ENCODE measurements at regions not wholly inside any gene's neighbourhood (a gene's known extent, or its start where the extent isn't known, plus 50 kb on each side); places are given as distances from the start of the nearest gene placed in this dataset.
A peak's percentile ranks its signal among the peaks of the same experiment; 100 is the strongest.

GRCh38 chr6:147621263-147621662 is 112.8 kb downstream of the SAMD5 start:
- no peak for DNase-seq

- no peak for DNase-seq
Observed at GRCh38 chr6:147621961-147622360, 113.5 kb downstream of the SAMD5 start.

GRCh38 chr6:147624946-147625515 is 116.5 kb downstream of the SAMD5 start:
- no peak for DNase-seq

- DNase-seq = no peak
Observed at GRCh38 chr6:147625946-147626345, 117.5 kb downstream of the SAMD5 start.

GRCh38 chr6:147627411-147627810 is 118.9 kb downstream of the SAMD5 start:
- no peak for DNase-seq

GRCh38 chr6:147633191-147633590 is 124.7 kb downstream of the SAMD5 start:
- DNase-seq = no peak

GRCh38 chr6:147637620-147638195 is 129.2 kb downstream of the SAMD5 start:
- no peak for DNase-seq

GRCh38 chr6:147639279-147639678 is 130.8 kb downstream of the SAMD5 start:
- no peak for DNase-seq

GRCh38 chr6:147640606-147641005 is 132.1 kb downstream of the SAMD5 start:
- no peak for DNase-seq

- no peak for DNase-seq
Observed at GRCh38 chr6:147641511-147641910, 133.0 kb downstream of the SAMD5 start.

- DNase-seq = no peak
Observed at GRCh38 chr6:147642458-147642857, 134.0 kb downstream of the SAMD5 start.

GRCh38 chr6:147643341-147644200 is 135.1 kb downstream of the SAMD5 start:
- DNase-seq = no peak

- no peak for DNase-seq
Observed at GRCh38 chr6:147648916-147649315, 140.4 kb downstream of the SAMD5 start.

GRCh38 chr6:147651249-147652063 is 143.0 kb downstream of the SAMD5 start:
- peak; percentile 53 for DNase-seq

- no peak for DNase-seq
Observed at GRCh38 chr6:147653631-147654030, 145.1 kb downstream of the SAMD5 start.

- DNase-seq = no peak
Observed at GRCh38 chr6:147654103-147654845, 145.8 kb downstream of the SAMD5 start.

- peak; percentile 86 for DNase-seq
Observed at GRCh38 chr6:147660334-147661311, 152.1 kb downstream of the SAMD5 start.

GRCh38 chr6:147662646-147663045 is 154.2 kb downstream of the SAMD5 start:
- DNase-seq = no peak

GRCh38 chr6:147664092-147664491 is 155.6 kb downstream of the SAMD5 start:
- peak; percentile 33 for DNase-seq

- no peak for DNase-seq
Observed at GRCh38 chr6:147666255-147666654, 157.8 kb downstream of the SAMD5 start.

- DNase-seq = no peak
Observed at GRCh38 chr6:147667082-147667481, 158.6 kb downstream of the SAMD5 start.

Measured in OCI-M1 (cell line).